A549 (cell line): ENCODE measurements at regions not wholly inside any gene's neighbourhood (a gene's known extent, or its start where the extent isn't known, plus 50 kb on each side); places are given as distances from the start of the nearest gene placed in this dataset.

Experiments
- ATAC-seq, 2 experiments: fragments of 200-7000 bp in 1 of 2; fragments of >200 bp in 1 of 2; cut with Nextera tagmentation in 1 of 2; cut with Tn5 transposase in 1 of 2; 3 replicates each; pipeline versions ENCODE4 v1.8.0 to v1.9.1; 2018 to 2020; ENCODE audit warnings: mild to moderate bottlenecking in 1 of 2, moderate library complexity in 1 of 2
- CTCF ChIA-PET: fragments of 300-600 bp; sonication (Branson Sonifier 250); formaldehyde crosslinking; extraction: SDS; loops from one replicate; lab custom pipeline; 2021; ENCODE audit warnings: antibody characterized with exemption, inconsistent platforms; lab: Yijun Ruan, JAX
- POLR2A ChIA-PET: fragments of 350-600 bp; formaldehyde crosslinking; extraction: SDS; loops from one replicate; lab custom pipeline; 2021; ENCODE audit warnings: antibody characterized with exemption, inconsistent platforms; lab: Yijun Ruan, JAX
- DNase-seq, 2 experiments: peaks; one replicate each; pipeline versions ENCODE4 v3.0.0 to v3.0.0-alpha.2; 2011 to 2016; ENCODE audit warnings: low read depth in 1 of 2, low spot score in 1 of 2
- FAIRE-seq: peaks from 2 replicates; lab custom pipeline; 2011; peaks lifted over from hg19 to GRCh38; lab: Jason Lieb, UNC
- H3K27ac ChIP-seq, 2 experiments: fragments of >200 bp; sonication (Bioruptor Twin); formaldehyde crosslinking; 3 replicates each; pipeline ENCODE4 v1.5.1; 2016 to 2017
- H3K4me1 ChIP-seq: fragments of >200 bp; sonication (Bioruptor Twin); formaldehyde crosslinking; 3 replicates; pipeline ENCODE4 v1.6.1; 2016
- H3K4me2 ChIP-seq: fragments of >200 bp; sonication (Bioruptor Twin); formaldehyde crosslinking; 3 replicates; pipeline ENCODE4 v1.6.1; 2016
- H3K4me3 ChIP-seq: fragments of >200 bp; sonication (Bioruptor Twin); formaldehyde crosslinking; 3 replicates; pipeline ENCODE4 v1.5.1; 2016
- H3K9me3 ChIP-seq: fragments of >200 bp; sonication (Bioruptor Twin); formaldehyde crosslinking; 3 replicates; pipeline ENCODE4 v1.6.1; 2016
- CHD4 ChIP-seq: fragments of 200-600 bp; sonication (generic); IDR thresholded peaks from 2 replicates; pipeline ENCODE4 v1.6.1; 2016; ENCODE audit warnings: antibody characterized with exemption, mild to moderate bottlenecking, borderline replicate concordance
- EP300 ChIP-seq, 2 experiments: fragments of >200 bp; sonication (Bioruptor Twin); formaldehyde crosslinking; IDR thresholded peaks; 2 replicates in 1 of 2; 3 replicates in 1 of 2; pipeline ENCODE4 v1.6.1; 2016 to 2017
- FOSB ChIP-seq: fragments of 250-450 bp; sonication (Bioruptor Pico); IDR thresholded peaks from 2 replicates; pipeline ENCODE4 v1.5.0; 2020; ENCODE audit warnings: mild to moderate bottlenecking, moderate library complexity
- FOXS1 ChIP-seq: fragments of 250-450 bp; sonication (Bioruptor Pico); IDR thresholded peaks from 2 replicates; pipeline ENCODE4 v1.5.0; 2020; ENCODE audit warnings: mild to moderate bottlenecking, moderate library complexity
- HOXB5 ChIP-seq: fragments of 250-450 bp; sonication (Bioruptor Pico); IDR thresholded peaks from 2 replicates; pipeline ENCODE4 v1.5.0; 2020; ENCODE audit warnings: mild to moderate bottlenecking, moderate library complexity
- JUN ChIP-seq, 2 experiments: fragments of >200 bp; sonication (Bioruptor Twin); formaldehyde crosslinking; IDR thresholded peaks; 2 replicates in 1 of 2; 3 replicates in 1 of 2; pipeline ENCODE4 v1.6.1; 2016 to 2017
- JUNB ChIP-seq: fragments of >200 bp; sonication (Bioruptor Twin); formaldehyde crosslinking; IDR thresholded peaks from 2 replicates; pipeline ENCODE4 v1.6.1; 2016
- KDM1A ChIP-seq: fragments of 200-600 bp; sonication (generic); IDR thresholded peaks from 2 replicates; pipeline ENCODE4 v1.6.1; 2016; ENCODE audit warnings: low read depth, mild to moderate bottlenecking
- MYC ChIP-seq: IDR thresholded peaks from 2 replicates; pipeline ENCODE4 v1.6.1; 2012; ENCODE audit warnings: mild to moderate bottlenecking, inconsistent platforms, low read length, improper control_type of control experiment, borderline replicate concordance
- NFE2L2 ChIP-seq: fragments of 150-350 bp; conservative IDR thresholded peaks from 2 replicates; pipeline ENCODE4 v1.6.1; 2014; ENCODE audit warnings: low read length
- NR3C1 ChIP-seq: fragments of >200 bp; sonication (Bioruptor Twin); formaldehyde crosslinking; IDR thresholded peaks from 3 replicates; pipeline ENCODE4 v1.6.1; 2017
- PHF8 ChIP-seq: fragments of 200-600 bp; sonication (generic); IDR thresholded peaks from 2 replicates; pipeline ENCODE4 v1.6.1; 2016; ENCODE audit warnings: low read depth, mild to moderate bottlenecking, antibody characterized with exemption, moderate library complexity, borderline replicate concordance
- POLR2A ChIP-seq: IDR thresholded peaks from 2 replicates; pipeline ENCODE4 v1.6.1; 2012; ENCODE audit warnings: mild to moderate bottlenecking, low read length
- POLR2AphosphoS2 ChIP-seq: conservative IDR thresholded peaks from 2 replicates; pipeline ENCODE4 v1.6.1; 2012; ENCODE audit warnings: low read length, improper control_type of control experiment, inconsistent platforms
- RFX5 ChIP-seq: fragments of 450-650 bp; IDR thresholded peaks from 2 replicates; pipeline ENCODE4 v1.7.1; 2014; ENCODE audit warnings: antibody characterized with exemption, mild to moderate bottlenecking, moderate library complexity
- SMC3 ChIP-seq: fragments of >200 bp; sonication (Bioruptor Twin); formaldehyde crosslinking; IDR thresholded peaks from 3 replicates; pipeline ENCODE4 v1.6.1; 2018; ENCODE audit warnings: inconsistent platforms
- TFCP2L1 ChIP-seq: fragments of 250-450 bp; sonication (Bioruptor Pico); IDR thresholded peaks from 2 replicates; pipeline ENCODE4 v1.5.0; 2021; ENCODE audit warnings: mild to moderate bottlenecking
- TP53 ChIP-seq: fragments of 250-450 bp; sonication (Bioruptor Pico); IDR thresholded peaks from 2 replicates; pipeline ENCODE4 v1.5.0; 2021; ENCODE audit warnings: mild to moderate bottlenecking, moderate library complexity
- ZFP36 ChIP-seq: fragments of 450-650 bp; IDR thresholded peaks from 2 replicates; pipeline ENCODE4 v1.6.1; 2014; ENCODE audit warnings: borderline replicate concordance; ENCODE audit not compliant: partially characterized antibody
- WGBS: methylation state at CpG from one replicate; pipeline ENCODE4 v1.1.6; 2017; ENCODE audit errors: missing lambda C conversion rate; 5-methylcytosine and 5-hydroxymethylcytosine counted together
- TF ChIP-seq, protein P1 (sequence below): fragments of 200-600 bp; sonication (generic); IDR thresholded peaks from 2 replicates; pipeline ENCODE4 v1.6.1; 2016; ENCODE audit warnings: antibody characterized with exemption, mild to moderate bottlenecking, moderate library complexity

DNA sequence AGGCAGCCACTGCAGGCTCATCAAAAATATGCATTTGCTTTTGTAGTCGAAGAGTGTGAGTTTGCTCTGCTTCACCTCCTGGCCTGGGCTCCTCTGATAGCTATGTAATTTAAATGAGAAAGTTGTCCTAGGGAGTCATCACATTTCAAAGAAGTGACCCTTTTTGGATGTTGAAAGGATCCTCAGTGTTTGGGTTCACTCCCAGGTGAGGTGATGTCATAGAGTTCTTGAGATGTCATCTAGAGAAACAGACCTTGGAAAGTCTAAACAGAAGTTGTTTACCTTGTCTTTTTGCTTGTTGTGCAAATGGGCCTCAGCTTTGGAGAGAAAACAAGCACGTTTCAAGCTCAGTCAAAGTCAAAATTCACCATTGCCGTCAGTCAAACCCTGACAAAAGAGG, 92.0 kb upstream of the BARHL2 start:
- no peak overlapping the region for H3K4me3 ChIP-seq

DNA sequence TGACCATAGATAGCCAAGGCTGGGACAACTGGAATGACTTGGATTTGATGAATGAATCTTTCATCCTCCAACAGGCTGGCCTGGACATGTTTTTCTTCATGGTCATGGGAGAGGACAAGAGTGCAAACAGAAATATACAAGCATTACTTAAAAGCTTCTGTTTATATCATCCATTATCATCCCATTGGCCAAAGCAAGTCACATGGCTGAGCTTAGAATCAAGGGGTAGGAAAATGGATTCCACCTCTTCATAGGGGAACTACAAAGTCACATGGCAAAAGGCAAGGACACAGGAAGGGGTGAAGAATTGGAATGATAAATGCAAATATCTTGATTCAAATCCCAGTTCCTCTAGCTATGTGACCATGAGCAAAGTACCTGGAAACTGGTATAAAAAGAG, 90.2 kb upstream of the BARHL2 start:
- no peak for FAIRE-seq
- Histone ChIP-seq H3K27ac (no peak overlapping the region), H3K4me3 (no peak overlapping the region), H3K4me1 (no peaks in the 10 kb centered on the region), H3K9me3 (no peaks in the 10 kb centered on the region), H3K4me2 (no peak overlapping the region)
- ATAC-seq = no peak
- ChIA-PET CTCF (no interaction called here), POLR2A (no interaction called here)
- DNase-seq = no peak
- TF ChIP-seq POLR2A = no peak
- no peak for TF ChIP-seq MYC
- TF ChIP-seq POLR2AphosphoS2 = no peak
- TF ChIP-seq KDM1A = no peak
- no peak for TF ChIP-seq TFCP2L1
- no peak for TF ChIP-seq SMC3
- TF ChIP-seq HOXB5 (CRISPR knock-in tag) = no peak
- TF ChIP-seq JUNB = no peak
- no peak for TF ChIP-seq RFX5
- TF ChIP-seq FOSB (CRISPR knock-in tag) = no peak
- no peak for TF ChIP-seq NR3C1
- no peak for TF ChIP-seq PHF8
- no peak for TF ChIP-seq TP53 (CRISPR knock-in tag)
- no peak for TF ChIP-seq CHD4

More for the DNA sequence above, 92.0 kb upstream of the BARHL2 start:
- CTCF ChIA-PET = no interaction called here
- 10% methylated on average over 3 of the region's 3 CpGs for WGBS
- DNase-seq (no peak), ATAC-seq (no peak), FAIRE-seq (no peak)
- H3K4me1 ChIP-seq = no peaks in the 10 kb centered on the region
- no peaks in the 10 kb centered on the region for H3K9me3 ChIP-seq
- no peak overlapping the region for H3K27ac ChIP-seq
- POLR2A ChIA-PET = no interaction called here
- H3K4me2 ChIP-seq = no peak overlapping the region
- no peak for TF ChIP-seq EP300 (IDR thresholded peaks at IDR 0.05)

DNA sequence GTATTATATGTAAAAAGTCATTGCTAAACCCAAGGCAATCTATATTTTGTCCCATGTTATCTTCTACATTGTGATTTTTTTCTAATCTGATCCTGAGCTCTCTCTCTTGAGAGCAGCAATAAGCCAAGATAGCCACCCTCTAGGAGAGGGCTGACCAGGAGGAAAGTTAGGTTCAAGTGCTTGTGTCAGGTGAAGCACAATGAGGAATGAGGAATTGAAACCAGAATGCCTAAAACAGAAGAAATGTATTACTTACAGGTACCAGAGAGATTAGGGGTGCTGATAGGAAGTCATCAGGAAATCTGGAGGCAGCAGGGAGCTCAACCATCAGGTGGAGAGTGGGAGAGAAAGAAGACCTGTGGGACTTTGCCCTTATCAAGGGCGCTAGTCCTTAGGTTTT, 85.5 kb upstream of the BARHL2 start:
- 7% methylated on average over 1 of the region's 1 CpG for WGBS
- H3K9me3 ChIP-seq = no peaks in the 10 kb centered on the region

More for the DNA sequence above, 85.5 kb upstream of the BARHL2 start:
- DNase-seq (no peak), FAIRE-seq (no peak), ATAC-seq (no peak)
- no peaks in the 10 kb centered on the region for H3K4me1 ChIP-seq
- no peak overlapping the region for H3K4me3 ChIP-seq
- CTCF ChIA-PET = no interaction called here
- TF ChIP-seq ZFP36 (no peak), NFE2L2 (no peak), FOXS1 (CRISPR knock-in tag) (no peak), HOXB5 (CRISPR knock-in tag) (no peak), SMC3 (no peak), JUN (IDR thresholded peaks at IDR 0.05) (no peak), CHD4 (no peak)
- TF ChIP-seq, protein P1, sequence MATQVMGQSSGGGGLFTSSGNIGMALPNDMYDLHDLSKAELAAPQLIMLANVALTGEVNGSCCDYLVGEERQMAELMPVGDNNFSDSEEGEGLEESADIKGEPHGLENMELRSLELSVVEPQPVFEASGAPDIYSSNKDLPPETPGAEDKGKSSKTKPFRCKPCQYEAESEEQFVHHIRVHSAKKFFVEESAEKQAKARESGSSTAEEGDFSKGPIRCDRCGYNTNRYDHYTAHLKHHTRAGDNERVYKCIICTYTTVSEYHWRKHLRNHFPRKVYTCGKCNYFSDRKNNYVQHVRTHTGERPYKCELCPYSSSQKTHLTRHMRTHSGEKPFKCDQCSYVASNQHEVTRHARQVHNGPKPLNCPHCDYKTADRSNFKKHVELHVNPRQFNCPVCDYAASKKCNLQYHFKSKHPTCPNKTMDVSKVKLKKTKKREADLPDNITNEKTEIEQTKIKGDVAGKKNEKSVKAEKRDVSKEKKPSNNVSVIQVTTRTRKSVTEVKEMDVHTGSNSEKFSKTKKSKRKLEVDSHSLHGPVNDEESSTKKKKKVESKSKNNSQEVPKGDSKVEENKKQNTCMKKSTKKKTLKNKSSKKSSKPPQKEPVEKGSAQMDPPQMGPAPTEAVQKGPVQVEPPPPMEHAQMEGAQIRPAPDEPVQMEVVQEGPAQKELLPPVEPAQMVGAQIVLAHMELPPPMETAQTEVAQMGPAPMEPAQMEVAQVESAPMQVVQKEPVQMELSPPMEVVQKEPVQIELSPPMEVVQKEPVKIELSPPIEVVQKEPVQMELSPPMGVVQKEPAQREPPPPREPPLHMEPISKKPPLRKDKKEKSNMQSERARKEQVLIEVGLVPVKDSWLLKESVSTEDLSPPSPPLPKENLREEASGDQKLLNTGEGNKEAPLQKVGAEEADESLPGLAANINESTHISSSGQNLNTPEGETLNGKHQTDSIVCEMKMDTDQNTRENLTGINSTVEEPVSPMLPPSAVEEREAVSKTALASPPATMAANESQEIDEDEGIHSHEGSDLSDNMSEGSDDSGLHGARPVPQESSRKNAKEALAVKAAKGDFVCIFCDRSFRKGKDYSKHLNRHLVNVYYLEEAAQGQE = no peak
- H3K4me2 ChIP-seq = no peak overlapping the region
- POLR2A ChIA-PET = no interaction called here
- no peak overlapping the region for H3K27ac ChIP-seq
